AG04450 (cell line): ENCODE measurements at regions not wholly inside any gene's neighbourhood (a gene's known extent, or its start where the extent isn't known, plus 50 kb on each side); places are given as distances from the start of the nearest gene placed in this dataset.

Experiments used
- CTCF ChIA-PET: fragments of 300-600, 350-600 bp; formaldehyde crosslinking; extraction: SDS; loops from one replicate; lab custom pipeline; 2022; ENCODE audit warnings: antibody characterized with exemption, inconsistent platforms; lab: Charles Lee
- POLR2A ChIA-PET: fragments of 350-600 bp; formaldehyde crosslinking; extraction: SDS; loops from one replicate; lab custom pipeline; 2021; ENCODE audit warnings: antibody characterized with exemption, inconsistent platforms; lab: Yijun Ruan, JAX
- DNase-seq: peaks from one replicate; pipeline ENCODE4 v3.0.0-alpha.2; 2011; ENCODE audit warnings: low read depth, low spot score
- H3K27ac ChIP-seq: one replicate; pipeline ENCODE4 v1.5.1; 2012; ENCODE audit warnings: low read depth, low read length, control low read depth
- H3K27me3 ChIP-seq: one replicate; pipeline ENCODE4 v1.6.0; 2012; ENCODE audit warnings: low read length; ENCODE audit not compliant: control insufficient read depth, insufficient read depth
- H3K4me3 ChIP-seq: 2 replicates; pipeline ENCODE4 v1.5.1; 2011; ENCODE audit warnings: mild to moderate bottlenecking, low read depth, low read length, control low read depth
- H3K9me3 ChIP-seq: 2 replicates; pipeline ENCODE4 v1.5.1; 2012; ENCODE audit warnings: low read length; ENCODE audit not compliant: control insufficient read depth, insufficient read depth
- CTCF ChIP-seq: IDR thresholded peaks from 2 replicates; pipeline ENCODE4 v1.5.1; 2011; ENCODE audit warnings: low read depth, low read length, control low read depth, inconsistent platforms

GRCh38 chrX:39029221-39029620 is 228.0 kb downstream of the MID1IP1 start:
- Histone ChIP-seq H3K27ac (no peak overlapping the region), H3K4me3 (no peak overlapping the region), H3K9me3 (no peaks in the 10 kb centered on the region), H3K27me3 (no peaks in the 10 kb centered on the region)
- DNase-seq, result no peak
- POLR2A ChIA-PET, result no interaction called here
- CTCF ChIA-PET, result no interaction called here
- TF ChIP-seq CTCF, result no peak

GRCh38 chrX:39030636-39031035 is 229.4 kb downstream of the MID1IP1 start:
- Histone ChIP-seq H3K27me3 (no peaks in the 10 kb centered on the region), H3K27ac (no peak overlapping the region), H3K9me3 (no peaks in the 10 kb centered on the region), H3K4me3 (no peak overlapping the region)
- POLR2A ChIA-PET, result no interaction called here
- CTCF ChIA-PET, result no interaction called here
- no peak for TF ChIP-seq CTCF
- DNase-seq, result no peak

GRCh38 chrX:39039890-39040289 is 238.6 kb downstream of the MID1IP1 start:
- CTCF ChIA-PET, result no interaction called here
- TF ChIP-seq CTCF, result no peak
- no peaks in the 10 kb centered on the region for H3K27me3 ChIP-seq
- H3K4me3 ChIP-seq, result no peak overlapping the region
- H3K27ac ChIP-seq, result no peak overlapping the region
- POLR2A ChIA-PET, result no interaction called here
- no peak for DNase-seq
- H3K9me3 ChIP-seq, result no peaks in the 10 kb centered on the region

GRCh38 chrX:39043838-39044550 is 242.7 kb downstream of the MID1IP1 start:
- Histone ChIP-seq H3K9me3 (no peaks in the 10 kb centered on the region), H3K27me3 (no peaks in the 10 kb centered on the region), H3K4me3 (no peak overlapping the region), H3K27ac (no peak overlapping the region)
- DNase-seq, result no peak
- CTCF ChIA-PET, result no interaction called here
- no peak for TF ChIP-seq CTCF
- POLR2A ChIA-PET, result no interaction called here

GRCh38 chrX:39047174-39047573 is 245.9 kb downstream of the MID1IP1 start:
- POLR2A ChIA-PET, result no interaction called here
- DNase-seq, result no peak
- TF ChIP-seq CTCF, result no peak
- Histone ChIP-seq H3K9me3 (no peaks in the 10 kb centered on the region), H3K4me3 (no peak overlapping the region), H3K27me3 (no peaks in the 10 kb centered on the region), H3K27ac (no peak overlapping the region)
- CTCF ChIA-PET, result no interaction called here
